Glomerular endothelial cell (primary cell): ENCODE measurements at regions not wholly inside any gene's neighbourhood (a gene's known extent, or its start where the extent isn't known, plus 50 kb on each side); places are given as distances from the start of the nearest gene placed in this dataset.
"Not testable (repeated sequence)": the region's sequence is repeated elsewhere in the genome, so short reads cannot be mapped to it uniquely, and the experiment has no call there.

ENCODE experiments used
- DNase-seq: peaks from one replicate; pipeline ENCODE4 v3.0.0-alpha.2; 2011; ENCODE audit warnings: low read depth, low spot score; ENCODE audit errors: extremely low read depth

DNA sequence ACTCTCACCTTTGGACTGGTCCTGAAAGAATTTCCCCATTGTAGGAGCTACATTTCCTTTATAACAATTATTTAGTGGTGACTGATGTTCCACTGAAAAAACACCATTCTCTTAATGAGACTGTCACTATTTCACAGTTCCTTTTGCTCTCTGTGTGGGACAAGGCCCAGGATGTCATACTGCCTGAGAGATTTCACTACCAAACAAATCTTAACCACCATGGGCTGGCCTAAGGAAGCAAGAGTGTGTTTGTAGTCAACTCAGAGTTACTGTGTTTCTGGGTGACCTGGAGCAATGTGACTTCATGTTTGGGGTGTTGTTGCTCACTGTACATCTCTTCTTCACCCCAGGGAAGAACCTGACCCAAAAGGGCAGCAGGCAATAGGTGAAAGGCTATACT, 50.1 kb upstream of the ZNF608 start:
- no peak for DNase-seq

DNA sequence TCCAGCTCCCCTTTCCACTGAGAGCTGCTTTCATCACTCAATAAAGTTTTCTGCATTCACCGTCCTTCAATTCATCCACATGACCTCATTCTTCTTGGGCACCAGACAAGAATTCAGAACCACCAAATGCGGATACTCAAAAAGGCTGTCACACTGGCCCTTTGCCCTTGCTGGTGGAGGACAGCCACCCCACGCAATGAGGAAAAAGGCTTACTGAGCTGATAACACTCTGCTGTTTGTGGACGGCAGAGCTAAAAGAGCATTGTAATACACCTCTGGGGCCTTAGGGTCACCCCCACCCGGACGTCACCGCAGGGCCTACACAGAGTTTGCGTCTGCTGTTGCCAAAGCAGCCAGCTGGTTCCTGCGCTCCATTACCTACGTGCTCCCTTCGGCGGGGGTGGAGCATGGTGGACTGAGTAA, 51.2 kb upstream of the ZNF608 start:
- no peak for DNase-seq

DNA sequence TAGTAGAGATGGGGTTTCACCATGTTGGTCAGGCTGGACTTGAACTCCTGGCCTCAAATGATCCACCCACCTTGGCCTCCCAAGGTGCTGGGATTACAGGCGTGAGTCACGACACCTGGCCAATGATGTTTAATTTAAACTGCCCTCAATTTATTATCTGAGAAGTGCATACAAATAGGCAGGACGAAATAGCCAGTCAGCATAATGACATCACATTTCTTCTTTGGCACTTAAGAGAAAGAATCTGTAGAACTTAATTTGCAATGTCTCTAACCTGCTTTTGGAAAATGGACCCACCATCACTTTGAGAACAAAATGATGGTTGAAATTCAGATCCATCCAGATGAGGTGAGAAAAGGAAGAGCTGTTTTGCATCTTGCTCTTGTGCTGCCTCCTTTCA, 52.5 kb upstream of the ZNF608 start:
- DNase-seq = no peak

DNA sequence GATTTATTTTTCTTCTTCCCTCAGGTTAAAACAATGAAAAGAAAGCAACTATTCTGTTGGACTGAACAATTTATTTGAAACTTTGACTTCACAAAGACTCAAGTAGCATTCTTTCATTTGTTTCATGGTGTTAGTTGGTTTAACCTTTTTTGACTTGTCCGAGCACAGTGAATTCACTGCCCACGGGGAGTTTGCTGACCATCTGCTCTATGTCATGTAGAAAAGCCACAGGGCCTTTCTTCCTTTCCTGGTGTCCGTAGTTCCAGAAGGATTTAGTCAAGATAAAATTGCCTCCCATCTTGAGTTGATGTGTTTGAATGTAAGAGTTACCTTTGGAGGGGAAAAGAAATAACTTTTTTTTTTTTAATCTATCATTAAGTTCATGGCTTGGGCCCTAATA, 55.1 kb upstream of the ZNF608 start:
- DNase-seq = no peak

DNA sequence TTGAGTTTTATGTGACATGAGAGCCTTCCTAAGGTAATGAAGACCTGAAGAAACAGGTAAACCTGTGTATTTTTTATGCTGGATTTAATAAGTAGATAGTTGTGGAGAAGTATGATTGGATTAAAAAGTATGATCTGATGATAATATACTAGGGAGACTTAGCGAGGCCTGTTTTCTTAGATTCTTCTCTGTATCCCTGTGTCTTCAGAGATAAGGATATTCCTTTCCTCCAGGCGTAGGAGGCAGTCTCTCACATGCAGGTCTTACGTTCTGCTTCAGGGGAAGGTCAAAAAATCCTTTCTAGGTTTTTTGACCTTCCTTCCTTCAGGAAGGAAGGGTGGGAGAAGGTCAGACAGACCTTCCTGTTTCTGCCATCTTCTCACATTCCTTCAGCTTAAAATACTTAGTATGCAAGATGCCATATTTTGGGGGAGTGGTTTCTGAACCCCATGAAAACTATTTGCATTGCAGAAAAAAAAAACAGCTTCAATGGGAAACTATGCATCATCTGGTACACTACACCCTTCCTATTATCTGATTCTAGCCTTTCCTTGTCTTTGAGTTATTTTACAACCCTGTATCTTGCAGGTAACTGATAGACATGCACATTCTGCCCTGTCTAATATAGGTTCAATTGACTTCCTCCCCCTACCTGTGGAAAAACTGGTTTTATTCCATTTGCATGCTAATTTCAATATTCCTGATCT, 57.3 kb upstream of the ZNF608 start:
- DNase-seq = no peak

DNA sequence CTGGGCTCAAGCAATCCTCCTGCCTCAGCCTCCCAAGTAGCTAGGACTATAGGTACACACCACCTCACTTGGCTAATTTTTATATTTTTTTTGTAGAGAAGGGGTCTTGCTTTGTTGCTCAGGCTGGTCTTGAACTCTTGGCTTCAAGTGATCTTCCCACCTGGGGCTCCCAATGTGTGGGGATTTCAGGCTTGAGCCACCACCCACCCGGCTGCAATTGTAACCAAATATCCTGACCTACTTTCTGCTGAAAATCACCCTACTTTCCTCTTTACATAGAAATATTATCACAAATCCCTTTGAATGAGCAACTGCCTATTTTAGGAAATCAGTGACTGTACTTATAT, 59.6 kb upstream of the ZNF608 start:
- DNase-seq = no peak

DNA sequence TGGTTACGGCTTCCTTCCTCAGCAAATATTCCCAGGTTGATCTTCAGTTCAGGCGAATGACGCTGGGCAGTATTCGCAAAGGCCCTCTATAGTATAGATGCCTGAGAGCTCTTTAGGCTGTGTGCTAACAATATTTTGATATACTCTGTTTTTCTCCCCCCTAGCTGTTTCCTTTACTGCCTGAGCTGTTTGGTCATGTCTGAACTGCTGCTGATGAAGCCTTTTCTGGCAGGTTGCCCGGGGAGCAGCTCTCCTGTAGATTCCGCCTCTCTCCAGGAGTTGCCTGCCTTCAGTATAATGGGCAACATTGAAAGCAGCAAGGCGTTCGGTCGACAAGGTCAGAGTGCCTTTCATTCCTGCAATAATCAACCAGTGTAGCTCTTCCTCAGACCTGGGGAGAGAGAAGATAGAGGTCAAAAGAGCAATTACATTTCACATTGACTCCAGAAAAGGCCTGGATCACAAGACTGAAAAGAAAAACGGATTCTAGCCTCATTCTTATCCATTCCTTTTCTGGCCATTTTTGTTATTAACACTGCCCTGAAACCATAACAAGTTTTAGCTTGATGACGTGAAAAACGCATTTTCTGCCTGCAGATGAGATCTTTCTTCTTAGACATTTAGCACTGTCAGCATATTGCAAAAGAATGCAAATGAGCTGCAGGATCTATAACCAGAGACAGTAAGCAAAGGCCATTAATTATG, 60.1 kb upstream of the ZNF608 start:
- peak; percentile 72 for DNase-seq

DNA sequence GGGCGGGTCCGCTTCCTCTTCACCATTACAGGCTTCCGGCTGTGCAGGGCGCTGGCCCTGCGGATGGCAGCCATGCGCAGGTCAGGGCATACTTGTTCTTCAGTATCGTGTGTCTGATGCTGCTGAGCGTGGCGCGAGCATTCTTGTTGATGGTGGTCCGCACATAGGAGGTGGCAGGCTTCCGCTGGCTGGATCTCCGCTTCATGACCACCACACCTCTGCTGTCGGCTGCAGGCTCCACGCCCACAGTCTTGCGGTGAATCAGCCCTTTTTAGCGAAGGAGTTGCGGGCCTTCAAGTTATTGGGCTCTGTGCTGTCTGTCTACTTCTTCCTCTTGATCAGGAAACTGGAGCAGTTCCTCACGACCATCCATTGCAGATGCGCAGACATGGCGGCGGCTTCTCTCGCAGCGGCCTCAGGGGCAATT, 62.4 kb upstream of the ZNF608 start:
- DNase-seq = no peak

DNA sequence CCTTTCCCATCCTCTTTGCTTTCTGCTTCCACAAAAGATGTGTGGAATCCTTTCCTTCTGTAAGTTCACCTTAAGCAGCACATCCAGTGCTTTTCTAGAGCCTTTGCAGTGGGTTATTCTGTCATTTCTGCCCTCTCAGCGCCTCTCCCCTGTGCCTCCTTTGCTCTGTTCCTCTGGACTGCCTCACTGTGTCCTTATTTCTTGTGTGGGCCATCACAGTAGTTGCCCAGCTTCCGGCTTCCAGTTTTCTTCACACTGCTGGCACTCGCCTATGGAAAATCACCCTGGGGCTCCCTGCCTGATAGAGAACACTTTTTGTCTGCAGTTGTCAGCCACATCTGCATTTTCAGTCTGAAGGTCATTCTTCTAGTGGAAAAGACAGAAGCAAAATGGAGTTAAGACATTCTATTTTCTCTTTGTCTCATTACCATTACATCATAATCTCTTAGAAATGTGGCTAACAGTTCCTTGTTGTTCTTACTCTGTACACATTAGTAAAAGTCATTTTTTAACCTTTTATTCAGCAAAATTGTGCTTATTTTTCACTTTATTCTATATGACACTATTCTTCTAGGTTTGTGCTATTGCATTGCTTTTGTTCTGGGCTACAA, 64.1 kb upstream of the ZNF608 start:
- DNase-seq = no peak

DNA sequence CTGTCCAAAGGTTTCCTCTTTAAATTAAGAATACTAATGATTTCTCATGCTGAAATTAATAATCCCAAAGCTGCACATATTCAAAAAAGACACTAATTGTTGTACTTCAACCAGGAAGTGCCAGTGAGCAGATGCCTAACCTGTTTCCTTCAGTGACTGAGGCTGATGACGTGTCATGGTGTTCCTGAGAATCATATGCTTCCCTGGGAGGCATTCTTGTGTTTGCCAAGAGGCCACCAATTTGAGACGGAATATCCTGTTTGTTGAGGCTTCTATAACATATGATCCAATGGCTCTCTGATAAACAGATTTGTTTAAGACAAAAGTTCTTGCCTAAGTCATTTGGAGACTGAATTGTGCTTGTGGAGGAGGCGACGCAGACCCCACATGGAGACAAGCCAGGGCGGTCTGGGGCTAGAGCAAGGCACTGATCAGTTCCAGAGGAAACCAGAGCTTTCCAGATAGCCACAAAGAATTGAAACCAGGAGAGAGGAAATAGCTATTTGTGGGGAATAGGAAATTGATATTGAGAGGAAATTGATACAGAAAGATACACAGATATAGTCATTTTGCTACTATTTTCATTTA, 66.4 kb upstream of the ZNF608 start:
- peak; percentile 87 for DNase-seq

DNA sequence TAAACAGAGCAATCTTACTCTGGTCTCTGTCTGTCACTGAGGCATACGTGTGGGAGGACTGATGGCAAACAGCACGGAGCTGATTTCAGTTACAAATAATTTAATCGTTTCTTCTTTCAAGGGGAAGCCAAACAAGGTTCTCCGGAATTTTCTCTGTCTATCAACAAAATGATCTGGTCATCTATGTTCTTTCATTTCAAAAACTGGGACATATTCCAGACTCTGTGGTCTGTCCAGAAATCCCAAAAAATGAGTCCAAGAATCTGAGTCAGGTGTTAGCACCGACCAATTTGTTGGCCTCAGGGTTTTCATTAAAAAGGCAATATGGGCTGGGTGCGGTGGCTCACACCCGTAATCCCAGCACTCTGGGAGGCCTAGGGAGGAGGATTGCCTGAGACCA, 69.9 kb upstream of the ZNF608 start:
- no peak for DNase-seq

DNA sequence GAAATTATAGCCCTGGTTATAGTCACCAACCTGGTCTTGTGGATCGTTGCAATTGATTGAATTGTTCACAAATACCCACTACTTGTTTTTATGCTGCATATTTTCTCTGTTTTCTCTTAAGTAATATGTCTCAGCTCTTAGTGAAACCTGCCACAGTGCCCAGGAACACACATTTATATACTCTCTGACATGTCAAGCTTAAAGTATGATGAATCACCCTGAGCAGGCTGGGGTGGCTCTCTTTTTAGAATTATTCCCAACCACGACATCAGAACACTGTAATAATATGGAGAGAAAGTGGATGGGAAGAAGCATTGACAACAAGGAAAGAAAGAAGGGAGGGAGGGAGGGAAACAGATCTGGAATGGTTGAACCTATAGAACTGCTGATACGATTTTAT, 72.8 kb upstream of the ZNF608 start:
- no peak for DNase-seq

DNA sequence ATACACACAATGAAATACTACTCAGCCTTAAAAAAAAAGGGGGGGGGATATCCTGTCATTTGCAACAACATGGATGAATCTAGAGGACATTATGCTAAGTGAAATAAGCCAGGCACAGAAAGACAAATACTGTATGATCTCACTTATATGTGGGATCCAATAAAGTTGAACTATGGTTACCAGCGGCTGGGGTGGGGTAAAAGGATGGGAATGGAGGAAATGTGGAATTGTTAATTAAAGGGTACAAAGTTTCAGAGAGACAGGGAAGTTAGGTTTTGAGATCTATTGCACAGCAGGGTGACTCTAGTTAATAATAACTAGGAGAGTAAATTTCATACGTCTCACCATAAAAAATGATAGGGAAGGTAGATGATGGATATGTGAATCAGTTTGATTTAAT, 76.2 kb upstream of the ZNF608 start:
- DNase-seq = no peak

DNA sequence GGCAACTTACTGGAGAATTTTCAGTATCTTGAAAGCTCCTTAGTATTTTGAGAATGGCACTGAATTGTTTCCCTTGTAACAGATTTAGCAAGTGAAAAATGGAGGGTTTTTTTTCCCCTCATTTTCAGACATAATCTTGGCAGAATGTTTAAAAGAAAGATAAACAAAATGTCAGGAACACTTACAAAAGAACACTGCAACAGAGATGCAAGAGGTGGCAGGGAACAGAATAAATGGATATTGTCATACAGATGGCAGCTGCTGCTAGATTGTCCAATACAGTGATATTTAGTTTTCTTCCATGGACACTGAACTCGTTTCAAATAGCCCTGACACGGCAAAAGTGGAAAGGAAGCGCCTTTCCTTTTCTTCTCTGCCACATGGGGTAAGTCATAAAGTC, 76.9 kb upstream of the ZNF608 start:
- no peak for DNase-seq

DNA sequence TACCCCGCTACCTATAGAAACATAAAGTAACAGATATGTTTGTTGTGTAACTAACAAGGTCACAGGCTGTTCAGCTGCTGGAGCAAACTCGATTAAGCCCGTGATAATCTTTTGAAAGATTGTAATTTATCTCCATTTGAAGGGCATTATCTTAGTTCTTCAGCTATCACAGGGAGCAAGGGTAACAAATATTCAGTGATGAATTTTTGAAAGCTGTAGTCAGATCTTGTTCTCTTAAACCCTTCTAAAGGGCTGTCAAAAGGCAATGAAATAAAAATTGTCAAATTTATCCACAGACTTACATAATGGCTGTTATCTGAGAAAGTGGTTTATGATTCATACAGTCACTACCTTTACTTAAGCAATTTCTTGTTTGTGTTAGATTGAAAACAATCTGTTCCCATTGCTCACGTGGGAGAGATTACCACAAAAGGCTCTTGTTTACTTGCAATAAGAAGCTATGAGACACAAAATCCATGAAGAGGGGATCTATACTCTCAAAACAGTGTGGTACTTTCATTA, 78.3 kb upstream of the ZNF608 start:
- DNase-seq = peak; percentile 37

DNA sequence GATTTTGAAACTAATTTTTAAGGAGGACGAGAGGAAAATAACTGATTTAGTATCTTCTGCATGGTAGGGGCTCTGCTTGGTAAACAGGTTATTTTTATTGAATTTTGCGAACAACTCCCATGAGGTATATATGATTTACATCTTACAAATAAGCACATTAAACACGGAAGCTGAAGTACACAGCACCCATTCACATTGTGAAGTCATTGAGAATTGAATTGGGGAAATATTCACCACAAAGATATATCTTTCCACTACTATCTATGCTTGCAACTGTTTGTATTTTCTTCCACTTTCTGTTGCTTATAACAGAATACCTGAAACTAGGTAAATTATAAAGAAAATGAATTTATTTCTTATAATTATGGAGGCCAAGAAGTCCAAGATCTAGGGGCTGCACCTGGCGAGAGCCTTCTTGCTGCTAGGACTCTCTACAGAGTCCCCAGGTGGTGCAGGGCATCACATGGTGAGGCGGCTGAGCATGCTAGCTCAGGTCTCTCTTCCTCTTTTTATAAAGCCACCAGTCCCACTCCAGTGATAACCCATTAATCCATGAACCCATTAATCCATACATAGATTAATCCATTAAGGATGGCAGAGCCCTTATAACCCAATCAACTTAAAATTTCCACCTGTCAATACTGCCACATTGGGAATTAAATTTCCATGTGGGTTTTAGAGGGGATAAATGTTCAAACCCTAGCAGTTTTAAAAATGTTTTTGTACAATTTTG, 79.0 kb upstream of the ZNF608 start:
- no peak for DNase-seq

DNA sequence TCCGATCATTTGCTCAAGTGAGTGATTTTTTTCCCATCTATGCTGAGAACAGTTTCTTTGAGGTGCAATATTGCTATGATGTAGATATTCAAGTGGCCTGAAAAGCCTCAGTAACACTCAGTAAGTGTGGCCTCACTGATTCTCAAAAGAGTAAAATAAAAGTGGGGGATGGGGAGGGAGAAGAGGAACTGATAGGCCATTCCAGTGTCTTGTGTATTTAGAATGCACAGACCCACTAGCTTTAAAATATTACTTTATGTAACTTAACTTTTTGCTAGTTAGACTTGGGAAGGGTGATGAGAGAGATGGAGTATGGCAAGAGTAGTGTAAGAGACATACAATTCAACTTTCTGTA, 79.5 kb upstream of the ZNF608 start:
- DNase-seq = no peak

DNA sequence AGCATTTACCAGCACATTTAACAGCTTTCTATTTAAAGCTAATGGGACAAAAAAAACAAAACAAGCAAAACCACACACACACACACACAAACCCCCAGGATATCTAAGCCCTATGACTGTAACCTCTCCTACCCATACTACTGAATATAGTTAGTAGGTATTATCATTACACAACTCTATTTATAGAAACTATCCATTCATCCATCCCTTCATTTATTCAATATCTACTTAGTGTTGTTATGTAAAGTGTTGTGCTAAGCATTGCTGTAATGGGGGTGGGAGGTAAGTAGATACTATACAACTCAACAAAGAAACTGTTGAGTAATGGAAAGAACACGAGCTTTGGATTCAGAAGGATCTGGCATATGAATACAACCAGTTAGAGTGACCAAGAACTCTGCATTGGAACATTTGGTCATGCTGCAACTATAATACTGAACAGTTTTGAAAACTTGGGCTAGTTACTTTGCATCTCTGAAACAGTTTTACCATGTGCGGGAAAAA, 82.3 kb upstream of the ZNF608 start:
- DNase-seq = no peak

DNA sequence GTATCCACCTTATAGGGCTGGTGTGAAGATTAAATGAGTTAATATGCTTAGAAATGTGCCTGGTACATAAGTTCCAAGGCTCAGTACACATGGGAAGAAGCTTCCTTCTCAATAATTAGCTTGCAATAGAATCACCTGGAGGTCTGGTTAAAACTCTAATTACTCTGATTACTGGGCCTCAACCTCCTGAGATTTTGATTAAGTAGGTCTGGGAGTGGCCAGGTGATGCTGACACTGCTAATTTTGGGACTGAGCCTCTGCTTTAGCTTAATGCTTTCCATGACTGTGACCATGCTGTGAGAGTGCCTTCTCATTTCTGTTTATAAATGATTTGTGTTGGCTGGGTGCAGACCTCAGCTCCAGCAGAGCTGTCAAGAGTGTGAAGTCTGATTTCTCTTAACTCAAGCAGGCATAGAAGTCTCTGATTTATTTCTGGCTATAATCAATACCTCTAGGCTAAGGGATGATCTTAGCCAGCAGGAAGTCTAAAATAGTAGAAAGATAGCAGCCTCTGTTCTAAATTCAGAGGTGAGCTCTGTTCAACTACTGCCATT, 85.3 kb upstream of the ZNF608 start:
- DNase-seq = no peak

DNA sequence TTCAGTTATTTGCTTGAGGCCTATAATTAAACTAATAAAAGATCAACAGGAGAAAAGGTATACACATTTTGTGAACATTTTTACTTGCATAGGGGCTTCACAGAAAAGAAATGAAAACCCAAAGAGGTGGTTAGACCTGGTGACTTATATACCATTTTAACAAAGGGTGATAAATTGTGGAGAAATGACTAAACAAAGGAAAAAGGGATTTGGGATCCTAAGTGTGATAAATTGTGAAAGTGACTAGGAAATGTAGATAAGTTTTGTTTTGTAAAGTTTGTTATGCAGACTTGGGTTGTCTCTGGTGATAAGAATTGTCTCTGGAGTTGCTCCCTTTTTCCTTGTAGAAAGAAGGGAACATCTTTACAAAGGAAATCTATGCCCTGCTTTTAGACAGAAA, 86.1 kb upstream of the ZNF608 start:
- DNase-seq = no peak

DNA sequence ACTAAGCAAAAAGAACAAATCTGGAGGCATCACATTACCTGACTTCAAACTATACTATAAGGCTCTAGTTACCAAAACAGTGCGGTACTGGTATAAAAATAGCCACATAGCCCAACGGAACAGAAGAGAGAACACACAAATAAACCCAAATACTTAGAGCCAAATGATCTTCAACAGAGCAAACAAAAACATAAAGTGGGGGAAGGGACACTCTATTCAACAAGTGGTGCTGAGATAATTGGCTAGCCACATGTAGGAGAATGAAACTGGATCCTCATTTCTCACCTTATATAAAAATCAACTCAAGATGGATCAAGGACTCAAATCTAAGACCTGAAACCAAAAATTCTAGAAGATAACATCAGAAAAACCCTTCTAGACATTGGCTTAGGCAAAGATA, 89.9 kb upstream of the ZNF608 start:
- DNase-seq = not testable (repeated sequence)
